WTC11 (cell line): ENCODE measurements at regions not wholly inside any gene's neighbourhood (a gene's known extent, or its start where the extent isn't known, plus 50 kb on each side); places are given as distances from the start of the nearest gene placed in this dataset.

Experiments used
- ATAC-seq: fragments of 200-7000 bp; cut with Tn5 transposase; 2 replicates; pipeline ENCODE4 v1.10.0; 2021; ENCODE audit warnings: mild to moderate bottlenecking, moderate library complexity
- CTCF ChIA-PET: fragments of 300-600 bp; sonication (Branson Sonifier 250); formaldehyde crosslinking; loops from one replicate; lab custom pipeline; 2021; ENCODE audit warnings: antibody characterized with exemption; lab: Charles Lee
- POLR2A ChIA-PET: fragments of 350-600 bp; sonication (Branson Sonifier 250); formaldehyde crosslinking; loops from one replicate; lab custom pipeline; 2021; ENCODE audit warnings: antibody characterized with exemption; lab: Charles Lee
- DNase-seq: peaks from one replicate; pipeline ENCODE4 v3.0.0; 2021; ENCODE audit warnings: low spot score
- H3K27ac Mint-ChIP-seq: 2 replicates; pipeline ENCODE4 v1.8.0; 2021; ENCODE audit warnings: mixed read lengths
- H3K27me3 Mint-ChIP-seq: 2 replicates; pipeline ENCODE4 v1.8.0; 2021; ENCODE audit warnings: low read depth, mild to moderate bottlenecking, moderate library complexity, mixed read lengths
- H3K36me3 Mint-ChIP-seq: 2 replicates; pipeline ENCODE4 v1.8.0; 2021; ENCODE audit warnings: mixed read lengths
- H3K4me1 Mint-ChIP-seq: 2 replicates; pipeline ENCODE4 v1.8.0; 2022; ENCODE audit warnings: mixed read lengths
- H3K4me3 Mint-ChIP-seq: 2 replicates; pipeline ENCODE4 v1.8.0; 2021; ENCODE audit warnings: mild to moderate bottlenecking, moderate library complexity, mixed read lengths
- H3K9me3 Mint-ChIP-seq: 2 replicates; pipeline ENCODE4 v1.8.0; 2021; ENCODE audit warnings: mixed read lengths
- AFF4 ChIP-seq: sonication (generic); formaldehyde crosslinking; IDR thresholded peaks from 2 replicates; pipeline ENCODE4 v1.8.1; 2023; ENCODE audit warnings: mild to moderate bottlenecking, missing genetic modification reagents, borderline replicate concordance
- ATF3 ChIP-seq: sonication (generic); formaldehyde crosslinking; conservative IDR thresholded peaks from 2 replicates; pipeline ENCODE4 v1.8.1; 2022; ENCODE audit warnings: mild to moderate bottlenecking, missing genetic modification reagents
- ATF6 ChIP-seq: sonication (generic); formaldehyde crosslinking; IDR thresholded peaks from 2 replicates; pipeline ENCODE4 v1.8.1; 2023; ENCODE audit warnings: mild to moderate bottlenecking, missing genetic modification reagents
- E2F5 ChIP-seq: sonication (generic); formaldehyde crosslinking; IDR thresholded peaks from 2 replicates; pipeline ENCODE4 v1.8.1; 2022; ENCODE audit warnings: mild to moderate bottlenecking, moderate library complexity, missing genetic modification reagents
- EMX1 ChIP-seq: fragments of 250-450 bp; sonication (Bioruptor Pico); IDR thresholded peaks from 2 replicates; pipeline ENCODE4 v1.8.0; 2021; ENCODE audit warnings: mild to moderate bottlenecking
- FOXJ3 ChIP-seq: sonication (generic); formaldehyde crosslinking; IDR thresholded peaks from 2 replicates; pipeline ENCODE4 v1.9.0; 2021; ENCODE audit warnings: missing genetic modification reagents, mild to moderate bottlenecking, borderline replicate concordance
- HMGA2 ChIP-seq: fragments of 250-450 bp; sonication (Bioruptor Pico); IDR thresholded peaks from 2 replicates; pipeline ENCODE4 v1.4.0; 2021; ENCODE audit warnings: mild to moderate bottlenecking, moderate library complexity
- IRF2 ChIP-seq: sonication (generic); formaldehyde crosslinking; IDR thresholded peaks from 2 replicates; pipeline ENCODE4 v1.8.0; 2022; ENCODE audit warnings: low read depth, missing genetic modification reagents, borderline replicate concordance
- MLX ChIP-seq: sonication (generic); formaldehyde crosslinking; IDR thresholded peaks from 2 replicates; pipeline ENCODE4 v1.8.1; 2023; ENCODE audit warnings: mild to moderate bottlenecking, missing genetic modification reagents, moderate library complexity
- NFATC4 ChIP-seq: fragments of 250-450 bp; sonication (Bioruptor Pico); IDR thresholded peaks from 2 replicates; pipeline ENCODE4 v1.9.0; 2021; ENCODE audit warnings: mild to moderate bottlenecking
- OVOL2 ChIP-seq: fragments of 250-450 bp; sonication (Bioruptor Pico); IDR thresholded peaks from 2 replicates; pipeline ENCODE4 v1.9.0; 2021; ENCODE audit warnings: mild to moderate bottlenecking, borderline replicate concordance
- PRDM15 ChIP-seq: sonication (generic); formaldehyde crosslinking; IDR thresholded peaks from 2 replicates; pipeline ENCODE4 v1.8.0; 2022; ENCODE audit warnings: missing genetic modification reagents
- SMAD3 ChIP-seq: sonication (generic); formaldehyde crosslinking; IDR thresholded peaks from 2 replicates; pipeline ENCODE4 v1.8.0; 2022; ENCODE audit warnings: missing genetic modification reagents, mild to moderate bottlenecking, borderline replicate concordance
- SMAD4 ChIP-seq: sonication (generic); formaldehyde crosslinking; IDR thresholded peaks from 2 replicates; pipeline ENCODE4 v1.8.0; 2022; ENCODE audit warnings: mild to moderate bottlenecking, missing genetic modification reagents
- SOX15 ChIP-seq: fragments of 250-450 bp; sonication (Bioruptor Pico); IDR thresholded peaks from 2 replicates; pipeline ENCODE4 v1.9.0; 2021; ENCODE audit warnings: mild to moderate bottlenecking
- TEAD4 ChIP-seq: sonication (generic); formaldehyde crosslinking; IDR thresholded peaks from 2 replicates; pipeline ENCODE4 v1.8.0; 2022; ENCODE audit warnings: mild to moderate bottlenecking, missing genetic modification reagents
- USF2 ChIP-seq: sonication (generic); formaldehyde crosslinking; IDR thresholded peaks from 2 replicates; pipeline ENCODE4 v1.8.1; 2023; ENCODE audit warnings: mild to moderate bottlenecking, missing genetic modification reagents, moderate library complexity
- ZBTB21 ChIP-seq: sonication (generic); formaldehyde crosslinking; IDR thresholded peaks from 2 replicates; pipeline ENCODE4 v1.8.1; 2023; ENCODE audit warnings: mild to moderate bottlenecking, missing genetic modification reagents, borderline replicate concordance
- ZMAT4 ChIP-seq: fragments of 250-450 bp; sonication (Bioruptor Pico); IDR thresholded peaks from 2 replicates; pipeline ENCODE4 v1.9.0; 2021; ENCODE audit warnings: mild to moderate bottlenecking
- ZNF232 ChIP-seq: sonication (generic); formaldehyde crosslinking; IDR thresholded peaks from 2 replicates; pipeline ENCODE4 v1.8.0; 2022; ENCODE audit warnings: mild to moderate bottlenecking, missing genetic modification reagents
- ZNF512 ChIP-seq: sonication (generic); formaldehyde crosslinking; IDR thresholded peaks from 2 replicates; pipeline ENCODE4 v1.8.1; 2022; ENCODE audit warnings: missing genetic modification reagents, borderline replicate concordance

- DNase-seq = no peak
- POLR2A ChIA-PET = no interaction called here
These were observed 772.2 kb downstream of the SUCLG1 start for GRCh38 chr2:83686863-83687262.

GRCh38 chr2:83674050-83674449 is 785.0 kb downstream of the SUCLG1 start:
- H3K4me1 Mint-ChIP-seq = no peaks in the 10 kb centered on the region
- DNase-seq (no peak), ATAC-seq (no peak)
- peaks cover 40% of the 10 kb centered on the region for H3K9me3 Mint-ChIP-seq
- CTCF ChIA-PET = no interaction called here
- H3K27me3 Mint-ChIP-seq = no peaks in the 10 kb centered on the region
- no peak overlapping the region for H3K4me3 Mint-ChIP-seq
- H3K36me3 Mint-ChIP-seq = peaks cover 17% of the 10 kb centered on the region
- POLR2A ChIA-PET = no interaction called here
- H3K27ac Mint-ChIP-seq = no peak overlapping the region
- no peak for TF ChIP-seq PRDM15 (CRISPR knock-in tag)
- no peak for TF ChIP-seq FOXJ3
- TF ChIP-seq TEAD4 (CRISPR knock-in tag) = no peak
- TF ChIP-seq USF2 (CRISPR knock-in tag) = no peak
- no peak for TF ChIP-seq MLX
- TF ChIP-seq AFF4 = no peak

More at GRCh38 chr2:83686863-83687262, 772.2 kb downstream of the SUCLG1 start:
- no peak overlapping the region for H3K4me3 Mint-ChIP-seq
- CTCF ChIA-PET = no interaction called here
- no peak overlapping the region for H3K27ac Mint-ChIP-seq
- peaks cover 2% of the 10 kb centered on the region; the same call in 1 of the 2 replicates for H3K9me3 Mint-ChIP-seq
- no peaks in the 10 kb centered on the region for H3K36me3 Mint-ChIP-seq
- ATAC-seq = no peak
- peaks cover 6% of the 10 kb centered on the region; the same call in 1 of the 2 replicates for H3K4me1 Mint-ChIP-seq
- TF ChIP-seq OVOL2 (CRISPR knock-in tag) (no peak), ATF6 (CRISPR knock-in tag) (no peak), SMAD3 (CRISPR knock-in tag) (no peak), IRF2 (CRISPR knock-in tag) (no peak), ZNF232 (CRISPR knock-in tag) (no peak), SMAD4 (CRISPR knock-in tag) (no peak), EMX1 (no peak), ZNF512 (CRISPR knock-in tag) (no peak), SOX15 (no peak), ATF3 (CRISPR knock-in tag) (no peak), HMGA2 (CRISPR knock-in tag) (no peak), ZBTB21 (CRISPR knock-in tag) (no peak), E2F5 (no peak), NFATC4 (no peak), ZMAT4 (CRISPR knock-in tag) (no peak)
- H3K27me3 Mint-ChIP-seq = no peaks in the 10 kb centered on the region
